PC-3 (cell line): ENCODE measurements at regions not wholly inside any gene's neighbourhood (a gene's known extent, or its start where the extent isn't known, plus 50 kb on each side); places are given as distances from the start of the nearest gene placed in this dataset.

ENCODE experiments used
- EZH2phosphoT487 ChIP-seq: fragments of 300-600 bp; sonication (generic); IDR thresholded peaks from 2 replicates; pipeline ENCODE4 v1.6.1; 2018; ENCODE audit warnings: mild to moderate bottlenecking, antibody characterized with exemption, low read length, borderline replicate concordance
- TF ChIP-seq, protein P1 (sequence below): fragments of 300-600 bp; sonication (generic); conservative IDR thresholded peaks from 2 replicates; pipeline ENCODE4 v1.5.1; 2017; ENCODE audit warnings: antibody characterized with exemption, low read depth, mild to moderate bottlenecking, low read length

DNA sequence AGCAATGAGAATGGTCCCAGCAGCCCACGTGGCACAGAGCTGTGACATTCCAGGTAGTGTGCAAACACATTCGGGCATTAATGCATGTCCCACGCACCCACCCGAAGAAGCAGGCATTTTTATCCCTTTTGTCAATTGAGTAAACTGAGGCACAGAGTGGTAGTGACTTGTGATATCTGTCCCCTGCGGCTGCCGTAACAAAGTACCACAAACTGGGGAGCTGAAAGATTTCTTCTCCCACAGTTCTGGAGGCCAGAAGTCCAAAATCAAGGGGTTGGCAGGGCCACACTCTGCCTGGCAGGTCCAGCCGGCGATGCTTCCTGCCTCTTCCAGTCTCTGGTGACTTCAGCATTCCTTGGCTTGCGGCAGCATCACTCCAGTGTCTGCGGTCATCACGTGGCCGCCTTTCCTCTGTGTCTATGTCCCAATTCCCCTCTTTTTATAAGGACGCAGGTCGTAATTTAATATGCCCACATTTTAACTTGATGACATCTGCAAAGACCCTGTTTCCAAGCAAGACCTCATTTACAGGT, 221.9 kb upstream of the GSE1 start:
- TF ChIP-seq, protein P1, sequence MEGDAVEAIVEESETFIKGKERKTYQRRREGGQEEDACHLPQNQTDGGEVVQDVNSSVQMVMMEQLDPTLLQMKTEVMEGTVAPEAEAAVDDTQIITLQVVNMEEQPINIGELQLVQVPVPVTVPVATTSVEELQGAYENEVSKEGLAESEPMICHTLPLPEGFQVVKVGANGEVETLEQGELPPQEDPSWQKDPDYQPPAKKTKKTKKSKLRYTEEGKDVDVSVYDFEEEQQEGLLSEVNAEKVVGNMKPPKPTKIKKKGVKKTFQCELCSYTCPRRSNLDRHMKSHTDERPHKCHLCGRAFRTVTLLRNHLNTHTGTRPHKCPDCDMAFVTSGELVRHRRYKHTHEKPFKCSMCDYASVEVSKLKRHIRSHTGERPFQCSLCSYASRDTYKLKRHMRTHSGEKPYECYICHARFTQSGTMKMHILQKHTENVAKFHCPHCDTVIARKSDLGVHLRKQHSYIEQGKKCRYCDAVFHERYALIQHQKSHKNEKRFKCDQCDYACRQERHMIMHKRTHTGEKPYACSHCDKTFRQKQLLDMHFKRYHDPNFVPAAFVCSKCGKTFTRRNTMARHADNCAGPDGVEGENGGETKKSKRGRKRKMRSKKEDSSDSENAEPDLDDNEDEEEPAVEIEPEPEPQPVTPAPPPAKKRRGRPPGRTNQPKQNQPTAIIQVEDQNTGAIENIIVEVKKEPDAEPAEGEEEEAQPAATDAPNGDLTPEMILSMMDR = no peak
- TF ChIP-seq EZH2phosphoT487 = no peak
